COLO829 (cell line): ENCODE measurements at regions not wholly inside any gene's neighbourhood (a gene's known extent, or its start where the extent isn't known, plus 50 kb on each side); places are given as distances from the start of the nearest gene placed in this dataset.

Source experiments
- DNase-seq: peaks from one replicate; pipeline ENCODE4 v3.0.0; 2012; ENCODE audit warnings: low spot score

DNA sequence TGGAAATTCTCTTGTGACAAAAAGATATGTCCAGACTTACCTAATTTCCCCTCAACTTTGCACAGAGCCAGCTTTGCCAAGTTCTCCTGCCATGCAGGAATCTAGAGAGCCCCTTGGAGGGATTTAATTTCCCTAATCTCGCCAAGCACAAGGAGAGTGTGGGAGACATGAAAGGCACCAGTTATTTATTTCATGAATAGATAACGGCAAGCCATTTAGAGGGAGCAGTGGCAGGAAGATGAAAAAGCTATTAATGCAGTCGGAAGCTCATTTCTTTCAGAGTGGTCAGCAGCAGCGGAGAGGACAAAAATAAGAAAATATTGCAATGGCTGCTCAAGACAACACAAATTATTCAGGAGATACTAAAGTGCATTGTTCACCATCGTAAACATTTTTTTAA is 150.9 kb upstream of the WSCD2 start:
- no peak for DNase-seq

DNA sequence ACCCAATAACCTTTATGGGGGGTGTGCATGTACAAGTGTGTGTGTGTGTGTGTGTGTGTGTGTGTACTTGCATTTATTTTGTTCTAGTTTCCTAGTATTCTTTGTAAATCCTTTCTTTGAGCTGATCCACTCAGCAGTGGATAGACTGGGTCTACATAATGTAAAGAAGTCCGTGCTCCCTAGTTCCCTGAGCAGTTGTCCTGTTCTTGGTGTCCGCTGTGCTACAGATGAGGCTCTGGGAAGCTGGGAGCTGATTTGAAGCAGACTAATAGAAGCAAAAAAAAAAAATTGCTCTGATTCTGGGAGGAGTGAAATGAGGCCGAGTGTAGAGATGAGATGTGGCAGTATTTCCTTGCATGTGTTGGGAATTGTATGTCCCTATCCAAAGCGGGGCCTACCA is 150.4 kb upstream of the WSCD2 start:
- DNase-seq = no peak

DNA sequence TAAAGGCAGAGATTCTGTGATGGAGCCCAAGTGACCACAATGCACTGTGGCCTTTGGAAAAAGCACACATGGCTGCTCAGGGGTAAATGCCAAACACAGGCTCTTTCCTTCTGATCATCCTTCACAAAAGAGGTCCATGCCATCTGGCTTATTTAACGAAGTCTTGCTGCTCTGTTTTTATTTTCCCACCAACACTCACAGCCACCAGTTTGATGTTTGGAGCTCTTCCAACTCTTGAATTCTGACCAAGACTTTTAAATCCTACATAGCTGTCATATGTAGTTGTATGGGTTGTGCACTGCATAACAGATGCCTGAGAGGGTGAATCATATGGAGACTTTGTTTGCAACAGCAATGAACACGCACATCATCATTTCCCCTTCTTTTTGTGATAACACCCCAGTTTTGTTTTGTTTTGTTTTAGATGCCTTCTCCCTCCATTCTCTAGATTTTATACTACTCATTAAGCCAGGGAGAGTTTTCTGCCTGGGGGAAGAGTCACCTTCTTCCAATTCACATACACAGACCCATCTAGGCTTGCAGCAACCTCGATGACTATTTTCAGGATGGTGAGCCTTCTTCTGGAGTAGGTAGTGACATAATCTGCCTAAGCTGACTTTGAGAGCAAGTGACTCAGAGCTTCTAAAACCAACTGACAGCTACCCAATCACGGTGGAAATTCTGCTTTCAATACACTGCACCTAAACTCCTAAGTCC is 145.2 kb upstream of the WSCD2 start:
- DNase-seq = no peak

GRCh38 chr12:107984973-107985372 is 144.1 kb upstream of the WSCD2 start:
- DNase-seq = no peak

GRCh38 chr12:107986183-107986582 is 142.9 kb upstream of the WSCD2 start:
- no peak for DNase-seq

GRCh38 chr12:107990325-107990724 is 138.8 kb upstream of the WSCD2 start:
- no peak for DNase-seq

DNA sequence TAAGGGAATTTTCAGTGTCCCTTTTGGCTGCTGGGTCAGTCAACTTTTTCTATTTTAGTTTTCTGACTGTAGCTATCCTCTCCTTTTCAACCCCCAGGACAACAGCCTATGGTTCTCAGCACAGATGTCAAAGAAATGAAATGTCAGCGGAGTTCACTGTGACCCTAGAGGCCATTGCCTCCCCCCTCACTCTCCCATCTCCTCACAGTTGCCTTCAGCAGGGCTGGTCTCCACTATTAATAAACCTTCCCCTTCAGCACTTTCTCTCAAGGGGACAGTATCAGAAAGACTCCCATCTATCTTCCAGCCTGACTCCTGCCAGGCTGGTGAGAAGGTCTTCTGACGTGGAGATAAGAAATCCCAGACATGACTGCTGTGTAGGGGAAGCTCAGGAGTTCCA is 137.1 kb upstream of the WSCD2 start:
- DNase-seq = no peak

DNA sequence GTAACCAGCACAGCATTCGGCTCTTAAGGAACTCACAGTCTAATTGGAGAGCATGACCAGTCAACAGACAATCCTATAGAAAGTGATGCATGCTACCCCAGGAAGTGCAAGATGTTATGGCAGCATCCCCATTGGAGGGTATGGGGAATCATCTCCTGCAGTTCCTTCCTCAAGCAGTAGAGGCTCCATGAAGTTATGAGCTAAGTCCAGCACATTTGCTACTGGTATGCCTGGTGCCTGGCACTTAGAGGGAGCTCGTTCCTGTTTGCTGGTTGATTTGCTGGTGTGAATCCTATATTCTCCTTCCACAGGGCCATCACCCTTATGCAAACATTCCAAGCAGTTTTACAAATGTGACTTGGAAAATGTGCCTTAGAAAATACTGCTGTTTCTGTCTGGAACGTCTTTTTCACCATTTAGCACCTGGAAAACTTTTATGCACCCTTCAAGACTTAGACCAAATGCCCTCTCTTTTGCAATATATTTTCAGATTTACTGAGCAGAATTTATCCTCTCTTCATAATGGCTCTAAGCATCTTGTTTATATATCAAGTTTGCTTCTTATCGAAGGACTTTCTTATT is 136.1 kb upstream of the WSCD2 start:
- DNase-seq = peak; percentile 13

- no peak for DNase-seq
Measured at GRCh38 chr12:107998863-107999262, 130.2 kb upstream of the WSCD2 start.

GRCh38 chr12:108000111-108000510 is 129.0 kb upstream of the WSCD2 start:
- no peak for DNase-seq

GRCh38 chr12:108004319-108004718 is 124.8 kb upstream of the WSCD2 start:
- DNase-seq = no peak

DNA sequence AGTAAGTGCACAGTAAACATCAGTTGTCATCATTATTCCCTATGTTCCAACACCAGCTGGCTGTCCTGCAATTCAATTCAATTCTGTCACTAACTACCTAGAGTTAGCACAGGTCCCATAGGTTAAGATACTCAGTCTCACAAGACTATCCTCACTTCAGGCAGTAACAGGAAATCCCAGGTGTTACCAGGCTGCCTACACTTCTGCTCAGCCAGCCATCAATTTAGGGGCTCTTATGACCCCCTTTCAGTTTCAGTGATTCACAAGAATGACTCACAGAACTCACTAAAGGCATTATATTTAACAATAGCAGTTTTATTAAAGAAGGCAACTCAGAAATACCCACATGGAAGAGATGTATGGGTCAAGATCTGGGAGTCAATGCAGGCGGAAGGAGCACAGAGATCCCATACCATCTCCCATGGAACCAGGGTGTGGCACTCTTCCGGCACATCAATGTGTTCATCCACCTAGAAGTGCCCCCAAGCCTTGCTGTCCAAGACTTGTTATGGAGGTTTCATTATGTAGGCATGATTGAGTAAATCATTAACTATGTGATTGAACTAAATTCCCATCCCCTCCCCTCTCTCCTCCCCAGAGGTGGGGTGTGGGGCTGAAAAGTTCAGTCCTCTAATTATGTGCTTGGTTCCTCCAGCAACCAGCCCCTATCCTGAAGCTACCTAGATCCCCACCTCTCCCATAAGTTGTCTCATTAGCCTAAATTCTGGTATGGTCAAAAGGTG is 120.8 kb upstream of the WSCD2 start:
- DNase-seq = no peak

- DNase-seq = no peak
Measured at GRCh38 chr12:108009442-108010070, 119.5 kb upstream of the WSCD2 start.

- DNase-seq = no peak
Measured at GRCh38 chr12:108016022-108016564, 113.0 kb upstream of the WSCD2 start.

DNA sequence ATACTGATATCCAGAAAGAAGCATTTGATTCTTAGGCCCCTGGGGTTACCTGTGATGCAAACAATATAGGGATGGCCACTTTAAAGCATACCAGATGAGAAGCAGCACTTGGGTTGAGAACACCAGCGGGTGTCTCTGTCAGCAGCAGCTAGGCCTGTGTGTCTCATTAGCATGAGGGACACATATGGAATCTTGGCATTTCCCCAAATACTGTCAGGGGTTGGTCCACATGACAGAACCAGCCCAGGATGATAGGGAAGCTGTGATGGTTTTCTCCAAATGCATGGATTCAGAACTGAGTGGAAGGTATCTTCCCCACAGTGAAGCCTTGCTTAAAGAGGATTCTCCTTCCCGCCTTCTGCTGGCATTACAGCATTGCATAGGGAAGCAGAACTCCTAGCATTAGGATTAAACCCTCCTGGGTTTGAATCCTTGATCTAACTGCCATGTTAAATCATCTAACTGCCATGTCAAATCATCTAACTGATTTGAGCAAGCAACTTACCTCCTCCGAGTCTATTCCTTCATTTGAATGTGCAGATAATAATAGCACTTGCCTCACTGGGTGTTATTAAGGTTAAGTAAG is 111.5 kb upstream of the WSCD2 start:
- no peak for DNase-seq

GRCh38 chr12:108019862-108020261 is 109.2 kb upstream of the WSCD2 start:
- no peak for DNase-seq

GRCh38 chr12:108021141-108021540 is 107.9 kb upstream of the WSCD2 start:
- no peak for DNase-seq

GRCh38 chr12:108021949-108022522 is 107.1 kb upstream of the WSCD2 start:
- DNase-seq = no peak

DNA sequence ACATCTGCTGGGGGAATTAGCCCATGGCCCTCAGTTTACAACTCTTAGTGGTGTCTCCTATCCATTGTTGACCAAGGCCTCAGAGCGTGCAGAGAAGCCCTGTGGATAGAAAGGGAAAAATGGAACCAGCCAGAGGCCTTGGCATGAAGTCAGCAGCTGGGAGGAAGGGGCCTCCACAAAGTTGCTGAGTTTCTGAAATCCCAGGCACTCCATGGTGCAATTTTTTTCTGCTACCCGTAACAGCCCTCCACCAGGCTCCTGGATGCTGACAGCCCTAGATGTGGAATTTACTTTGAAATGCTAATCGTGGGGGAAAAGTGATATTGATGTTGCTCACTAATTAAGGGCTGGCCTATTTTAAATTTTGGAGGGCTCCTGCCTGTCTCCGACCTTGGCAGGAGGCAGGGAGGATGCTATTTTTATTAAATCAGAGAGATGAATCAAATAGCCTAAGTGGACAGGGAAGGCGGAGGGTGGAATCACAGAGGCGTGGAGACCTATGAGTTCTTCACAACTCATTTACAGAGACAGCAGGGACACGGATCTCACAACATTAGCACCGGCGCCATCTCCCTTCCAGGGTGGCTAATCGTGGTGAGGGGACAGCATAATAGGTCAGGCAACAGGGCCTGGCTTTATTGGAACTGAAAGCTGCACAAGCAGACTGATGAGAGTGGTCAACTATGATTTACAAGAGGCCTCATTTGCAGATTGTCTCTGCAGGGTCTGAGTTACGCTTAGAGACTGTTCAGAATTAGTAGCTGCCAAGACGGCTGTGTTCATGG is 99.8 kb upstream of the WSCD2 start:
- DNase-seq = no peak

- DNase-seq = no peak
Measured at GRCh38 chr12:108033090-108033489, 96.0 kb upstream of the WSCD2 start.

GRCh38 chr12:108035372-108035771 is 93.7 kb upstream of the WSCD2 start:
- no peak for DNase-seq
